ENCODE measurements at regions not wholly inside any gene's neighbourhood (a gene's known extent, or its start where the extent isn't known, plus 50 kb on each side); places are given as distances from the start of the nearest gene placed in this dataset.

- 86% methylated on average over 6 of the region's 6 CpGs for WGBS
- no peaks in the 10 kb centered on the region for H3K9me3 ChIP-seq (ENCODE audit: control insufficient read depth in 2 of 2, insufficient read depth in 1 of 2, low read length in 1 of 2)
These were observed 134.4 kb downstream of the MAIP1 start for GRCh38 chr2:200089756-200090109.

DNA sequence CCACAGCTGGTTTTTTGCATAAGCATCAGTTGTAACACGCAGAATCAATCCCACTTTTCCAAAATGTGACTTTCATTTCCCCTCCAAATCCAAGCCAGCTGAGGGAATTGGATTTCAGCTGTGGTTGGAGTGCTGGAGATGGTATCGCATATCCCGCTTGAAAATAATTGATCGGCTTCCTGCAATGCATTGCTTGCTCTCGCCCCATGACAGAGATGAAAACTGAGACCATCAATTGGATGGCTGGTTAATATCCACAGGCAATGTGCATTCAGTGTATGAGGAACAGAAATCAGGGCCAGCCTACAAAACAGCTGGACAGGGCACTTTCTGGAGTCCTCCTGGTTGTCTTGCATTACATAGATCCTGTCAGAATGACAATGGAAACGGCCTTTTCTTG is 135.3 kb downstream of the MAIP1 start:
- Histone ChIP-seq H3K36me3 (ENCODE audit: control insufficient read depth in 2 of 2, insufficient read depth in 2 of 2, low read length in 1 of 2) (no peaks in the 10 kb centered on the region), H3K4me1 (ENCODE audit: control insufficient read depth in 2 of 2, insufficient read depth in 2 of 2, low read length in 2 of 2) (no peaks in the 10 kb centered on the region), H3K27ac (ENCODE audit: low read depth in 1 of 2, low read length in 1 of 2) (no peak overlapping the region), H3K27me3 (ENCODE audit: control insufficient read depth in 2 of 2, insufficient read depth in 1 of 2, low read length in 1 of 2) (no peaks in the 10 kb centered on the region), H3K4me3 (ENCODE audit: low read length in 2 of 2) (no peak overlapping the region), H3K9me3 (ENCODE audit: control insufficient read depth in 2 of 2, insufficient read depth in 1 of 2, low read length in 1 of 2) (no peaks in the 10 kb centered on the region)
- WGBS, result 89% methylated on average over 6 of the region's 6 CpGs
- DNase-seq (ENCODE audit: low read depth in 6 of 9, low spot score in 9 of 9), result no peak

More at GRCh38 chr2:200089756-200090109, 134.4 kb downstream of the MAIP1 start:
- no peak for DNase-seq (ENCODE audit: low read depth in 6 of 9, low spot score in 9 of 9)
- H3K27me3 ChIP-seq (ENCODE audit: control insufficient read depth in 2 of 2, insufficient read depth in 1 of 2, low read length in 1 of 2), result no peaks in the 10 kb centered on the region
- no peaks in the 10 kb centered on the region for H3K36me3 ChIP-seq (ENCODE audit: control insufficient read depth in 2 of 2, insufficient read depth in 2 of 2, low read length in 1 of 2)
- no peaks in the 10 kb centered on the region for H3K4me1 ChIP-seq (ENCODE audit: control insufficient read depth in 2 of 2, insufficient read depth in 2 of 2, low read length in 2 of 2)
- H3K4me3 ChIP-seq (ENCODE audit: low read length in 2 of 2), result no peak overlapping the region
- H3K27ac ChIP-seq (ENCODE audit: low read depth in 1 of 2, low read length in 1 of 2), result no peak overlapping the region

DNA sequence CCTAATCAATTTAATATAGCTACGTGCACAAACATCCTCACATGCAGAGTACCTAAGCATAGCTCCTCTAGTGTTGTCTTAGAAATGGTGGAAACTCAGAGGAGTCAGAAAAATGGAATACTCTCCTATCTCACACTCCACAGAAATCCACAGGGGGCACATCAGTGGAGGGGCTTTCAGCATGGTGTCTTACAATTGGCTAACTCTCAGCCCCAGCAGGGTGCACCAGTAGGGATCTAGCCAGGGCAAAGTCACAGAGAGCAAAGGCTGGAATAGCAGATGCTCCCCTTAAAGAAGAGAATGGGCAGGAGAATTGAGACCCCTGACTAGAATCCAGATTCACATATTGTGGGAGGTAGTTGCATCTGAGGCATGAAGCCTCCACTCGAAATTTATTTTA is 135.7 kb downstream of the MAIP1 start:
- Histone ChIP-seq H3K36me3 (ENCODE audit: control insufficient read depth in 2 of 2, insufficient read depth in 2 of 2, low read length in 1 of 2) (no peaks in the 10 kb centered on the region), H3K27me3 (ENCODE audit: control insufficient read depth in 2 of 2, insufficient read depth in 1 of 2, low read length in 1 of 2) (no peaks in the 10 kb centered on the region), H3K9me3 (ENCODE audit: control insufficient read depth in 2 of 2, insufficient read depth in 1 of 2, low read length in 1 of 2) (no peaks in the 10 kb centered on the region), H3K4me3 (ENCODE audit: low read length in 2 of 2) (no peak overlapping the region), H3K27ac (ENCODE audit: low read depth in 1 of 2, low read length in 1 of 2) (no peak overlapping the region), H3K4me1 (ENCODE audit: control insufficient read depth in 2 of 2, insufficient read depth in 2 of 2, low read length in 2 of 2) (no peaks in the 10 kb centered on the region)
- DNase-seq (ENCODE audit: low read depth in 6 of 9, low spot score in 9 of 9), result no peak
- WGBS, result 86% methylated on average over 2 of the region's 2 CpGs

GRCh38 chr2:200092235-200092634 is 136.9 kb downstream of the MAIP1 start:
- Histone ChIP-seq H3K36me3 (ENCODE audit: control insufficient read depth in 2 of 2, insufficient read depth in 2 of 2, low read length in 1 of 2) (no peaks in the 10 kb centered on the region), H3K9me3 (ENCODE audit: control insufficient read depth in 2 of 2, insufficient read depth in 1 of 2, low read length in 1 of 2) (no peaks in the 10 kb centered on the region), H3K27ac (ENCODE audit: low read depth in 1 of 2, low read length in 1 of 2) (no peak overlapping the region), H3K4me1 (ENCODE audit: control insufficient read depth in 2 of 2, insufficient read depth in 2 of 2, low read length in 2 of 2) (no peaks in the 10 kb centered on the region), H3K4me3 (ENCODE audit: low read length in 2 of 2) (no peak overlapping the region), H3K27me3 (ENCODE audit: control insufficient read depth in 2 of 2, insufficient read depth in 1 of 2, low read length in 1 of 2) (no peaks in the 10 kb centered on the region)
- WGBS, result 69% methylated on average over 2 of the region's 2 CpGs
- no peak for DNase-seq (ENCODE audit: low read depth in 6 of 9, low spot score in 9 of 9)

GRCh38 chr2:200095436-200095835 is 140.1 kb downstream of the MAIP1 start:
- Histone ChIP-seq H3K4me1 (ENCODE audit: control insufficient read depth in 2 of 2, insufficient read depth in 2 of 2, low read length in 2 of 2) (no peaks in the 10 kb centered on the region), H3K9me3 (ENCODE audit: control insufficient read depth in 2 of 2, insufficient read depth in 1 of 2, low read length in 1 of 2) (no peaks in the 10 kb centered on the region), H3K27ac (ENCODE audit: low read depth in 1 of 2, low read length in 1 of 2) (no peak overlapping the region), H3K36me3 (ENCODE audit: control insufficient read depth in 2 of 2, insufficient read depth in 2 of 2, low read length in 1 of 2) (no peaks in the 10 kb centered on the region), H3K4me3 (ENCODE audit: low read length in 2 of 2) (no peak overlapping the region), H3K27me3 (ENCODE audit: control insufficient read depth in 2 of 2, insufficient read depth in 1 of 2, low read length in 1 of 2) (no peaks in the 10 kb centered on the region)
- no peak for DNase-seq (ENCODE audit: low read depth in 6 of 9, low spot score in 9 of 9)
- WGBS, result 95% methylated on average over 3 of the region's 3 CpGs

DNA sequence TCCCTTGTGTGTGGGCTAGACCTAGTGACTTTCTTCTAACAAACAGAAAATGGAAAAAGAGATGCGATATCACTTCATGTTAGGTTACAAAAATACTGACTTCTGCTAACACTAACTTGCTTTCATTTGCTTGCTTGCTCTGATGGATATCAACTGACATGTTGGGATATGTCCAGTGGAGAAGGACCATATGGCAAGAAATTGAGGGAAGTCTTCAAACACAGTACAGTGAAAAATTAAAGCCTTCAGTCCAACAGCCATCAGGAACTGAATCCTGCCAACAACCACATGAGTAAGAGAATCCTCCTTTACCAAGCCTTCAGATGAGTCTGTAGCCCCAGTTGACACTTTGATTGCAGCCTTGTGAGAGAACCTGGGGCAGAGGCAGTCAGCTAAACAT is 143.9 kb downstream of the MAIP1 start:
- no peak for DNase-seq (ENCODE audit: low read depth in 6 of 9, low spot score in 9 of 9)
- no peaks in the 10 kb centered on the region for H3K36me3 ChIP-seq (ENCODE audit: control insufficient read depth in 2 of 2, insufficient read depth in 2 of 2, low read length in 1 of 2)
- WGBS, result 99% methylated on average over 1 of the region's 1 CpG
- H3K4me1 ChIP-seq (ENCODE audit: control insufficient read depth in 2 of 2, insufficient read depth in 2 of 2, low read length in 2 of 2), result no peaks in the 10 kb centered on the region
- H3K27ac ChIP-seq (ENCODE audit: low read depth in 1 of 2, low read length in 1 of 2), result no peak overlapping the region
- H3K27me3 ChIP-seq (ENCODE audit: control insufficient read depth in 2 of 2, insufficient read depth in 1 of 2, low read length in 1 of 2), result no peaks in the 10 kb centered on the region
- H3K4me3 ChIP-seq (ENCODE audit: low read length in 2 of 2), result no peak overlapping the region
- no peaks in the 10 kb centered on the region for H3K9me3 ChIP-seq (ENCODE audit: control insufficient read depth in 2 of 2, insufficient read depth in 1 of 2, low read length in 1 of 2)

DNA sequence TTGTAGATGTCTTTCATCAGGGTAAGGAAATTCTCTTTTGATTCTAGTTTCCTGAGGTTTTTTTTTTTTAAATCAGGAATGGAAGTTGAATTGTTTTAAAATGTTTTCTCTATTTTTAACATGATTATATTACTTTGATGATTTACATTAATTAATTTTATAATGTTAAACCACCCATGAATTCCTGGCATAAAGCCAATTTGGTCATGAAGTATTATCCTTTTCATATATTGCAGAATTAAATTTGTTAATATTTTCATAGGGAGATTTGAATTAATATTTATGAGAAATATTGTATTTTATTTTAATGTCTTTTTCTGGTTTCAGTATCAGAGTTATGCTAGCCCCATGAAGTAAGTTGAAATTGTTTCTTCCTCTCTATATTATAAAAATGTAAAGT is 144.6 kb downstream of the MAIP1 start:
- H3K36me3 ChIP-seq (ENCODE audit: control insufficient read depth in 2 of 2, insufficient read depth in 2 of 2, low read length in 1 of 2), result no peaks in the 10 kb centered on the region
- H3K4me1 ChIP-seq (ENCODE audit: control insufficient read depth in 2 of 2, insufficient read depth in 2 of 2, low read length in 2 of 2), result no peaks in the 10 kb centered on the region
- no peaks in the 10 kb centered on the region for H3K9me3 ChIP-seq (ENCODE audit: control insufficient read depth in 2 of 2, insufficient read depth in 1 of 2, low read length in 1 of 2)
- DNase-seq (ENCODE audit: low read depth in 6 of 9, low spot score in 9 of 9), result no peak
- no peak overlapping the region for H3K4me3 ChIP-seq (ENCODE audit: low read length in 2 of 2)
- H3K27ac ChIP-seq (ENCODE audit: low read depth in 1 of 2, low read length in 1 of 2), result no peak overlapping the region
- H3K27me3 ChIP-seq (ENCODE audit: control insufficient read depth in 2 of 2, insufficient read depth in 1 of 2, low read length in 1 of 2), result no peaks in the 10 kb centered on the region

- Histone ChIP-seq H3K36me3 (ENCODE audit: control insufficient read depth in 2 of 2, insufficient read depth in 2 of 2, low read length in 1 of 2) (no peaks in the 10 kb centered on the region), H3K9me3 (ENCODE audit: control insufficient read depth in 2 of 2, insufficient read depth in 1 of 2, low read length in 1 of 2) (no peaks in the 10 kb centered on the region), H3K4me3 (ENCODE audit: low read length in 2 of 2) (no peak overlapping the region), H3K4me1 (ENCODE audit: control insufficient read depth in 2 of 2, insufficient read depth in 2 of 2, low read length in 2 of 2) (no peaks in the 10 kb centered on the region), H3K27ac (ENCODE audit: low read depth in 1 of 2, low read length in 1 of 2) (no peak overlapping the region), H3K27me3 (ENCODE audit: control insufficient read depth in 2 of 2, insufficient read depth in 1 of 2, low read length in 1 of 2) (no peaks in the 10 kb centered on the region)
- no peak for DNase-seq (ENCODE audit: low read depth in 6 of 9, low spot score in 9 of 9)
- 97% methylated on average over 4 of the region's 4 CpGs for WGBS
These were observed 146.5 kb downstream of the MAIP1 start for GRCh38 chr2:200101922-200102321.

DNA sequence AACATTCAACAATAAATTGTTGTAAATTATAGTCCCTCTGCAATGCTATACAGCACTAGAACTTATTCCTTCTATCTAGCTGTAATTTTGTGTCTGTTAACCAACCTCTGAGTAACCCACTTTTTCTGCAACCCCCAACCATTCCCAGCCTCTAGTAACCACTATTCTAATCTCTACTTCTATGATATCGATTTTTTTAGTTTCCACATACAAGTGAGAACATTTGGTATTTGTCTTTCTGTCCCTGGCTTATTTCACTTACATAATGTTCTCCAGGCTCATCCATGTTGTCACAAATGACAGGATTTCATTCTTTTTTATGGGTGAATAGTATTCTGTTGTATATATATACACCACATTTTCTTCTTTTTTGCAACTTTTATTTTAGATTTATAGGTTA is 147.6 kb downstream of the MAIP1 start:
- Histone ChIP-seq H3K4me1 (ENCODE audit: control insufficient read depth in 2 of 2, insufficient read depth in 2 of 2, low read length in 2 of 2) (no peaks in the 10 kb centered on the region), H3K27ac (ENCODE audit: low read depth in 1 of 2, low read length in 1 of 2) (no peak overlapping the region), H3K27me3 (ENCODE audit: control insufficient read depth in 2 of 2, insufficient read depth in 1 of 2, low read length in 1 of 2) (no peaks in the 10 kb centered on the region), H3K36me3 (ENCODE audit: control insufficient read depth in 2 of 2, insufficient read depth in 2 of 2, low read length in 1 of 2) (no peaks in the 10 kb centered on the region), H3K9me3 (ENCODE audit: control insufficient read depth in 2 of 2, insufficient read depth in 1 of 2, low read length in 1 of 2) (no peaks in the 10 kb centered on the region), H3K4me3 (ENCODE audit: low read length in 2 of 2) (no peak overlapping the region)
- no peak for DNase-seq (ENCODE audit: low read depth in 6 of 9, low spot score in 9 of 9)
- WGBS, result 81% methylated on average over 1 of the region's 1 CpG

DNA sequence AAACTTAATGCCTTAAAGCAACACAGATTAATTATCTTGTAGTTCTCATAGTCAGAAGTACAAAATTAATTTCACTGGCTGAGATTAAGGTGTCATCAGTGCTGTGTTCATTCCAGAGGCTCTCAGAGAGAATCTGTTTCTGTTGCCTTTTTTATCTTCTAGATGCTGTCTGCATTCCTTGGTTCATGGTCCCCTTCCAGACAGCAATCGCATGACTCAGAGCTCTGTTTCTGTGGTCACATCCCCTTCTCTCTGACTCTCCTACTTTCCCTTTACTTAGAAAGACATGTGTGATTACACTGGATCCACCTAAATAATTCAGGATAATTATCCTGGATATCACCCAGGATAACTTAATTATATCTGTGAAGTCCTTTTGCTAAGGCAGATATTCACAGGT is 148.6 kb downstream of the MAIP1 start:
- H3K36me3 ChIP-seq (ENCODE audit: control insufficient read depth in 2 of 2, insufficient read depth in 2 of 2, low read length in 1 of 2), result no peaks in the 10 kb centered on the region
- H3K27ac ChIP-seq (ENCODE audit: low read depth in 1 of 2, low read length in 1 of 2), result no peak overlapping the region
- no peaks in the 10 kb centered on the region for H3K27me3 ChIP-seq (ENCODE audit: control insufficient read depth in 2 of 2, insufficient read depth in 1 of 2, low read length in 1 of 2)
- DNase-seq (ENCODE audit: low read depth in 6 of 9, low spot score in 9 of 9), result no peak
- H3K4me3 ChIP-seq (ENCODE audit: low read length in 2 of 2), result no peak overlapping the region
- no peaks in the 10 kb centered on the region for H3K4me1 ChIP-seq (ENCODE audit: control insufficient read depth in 2 of 2, insufficient read depth in 2 of 2, low read length in 2 of 2)
- H3K9me3 ChIP-seq (ENCODE audit: control insufficient read depth in 2 of 2, insufficient read depth in 1 of 2, low read length in 1 of 2), result no peaks in the 10 kb centered on the region
- WGBS, result 100% methylated on average over 1 of the region's 1 CpG

Measured in thymus (tissue), 11 donors.